ENCODE measurements at regions not wholly inside any gene's neighbourhood (a gene's known extent, or its start where the extent isn't known, plus 50 kb on each side); places are given as distances from the start of the nearest gene placed in this dataset.

- TF ChIP-seq NFXL1 (IDR thresholded peaks at IDR 0.05; ENCODE audit: borderline replicate concordance) (no peak), HDAC2 (IDR thresholded peaks at IDR 0.05) (no peak), HDAC6 (IDR thresholded peaks at IDR 0.05; ENCODE audit: unreplicated experiment) (no peak), ZNF384 (IDR thresholded peaks at IDR 0.05; ENCODE audit: borderline replicate concordance, low read depth, low read length) (no peak)
These were observed 759.1 kb upstream of the SLIT2 start (continued) for GRCh38 chr4:19492606-19493005.

GRCh38 chr4:19486400-19486799, 765.3 kb upstream of the SLIT2 start:
- Histone ChIP-seq H3K4me1 (ENCODE audit: control insufficient read depth, insufficient read depth, low read length) (no peaks in the 10 kb centered on the region), H3K9me3 (replicated peaks; ENCODE audit: control insufficient read depth, insufficient read depth, low read length) (no peaks in the 10 kb centered on the region), H3K79me2 (ENCODE audit: control insufficient read depth, insufficient read depth, low read length) (no peaks in the 10 kb centered on the region), H3K27me3 (replicated peaks in 1 of 2; ENCODE audit: control insufficient read depth in 2 of 2, insufficient read depth in 2 of 2, low read length in 1 of 2) (no peaks in the 10 kb centered on the region), H3K9ac (ENCODE audit: control insufficient read depth, insufficient read depth, low read length) (no peak overlapping the region), H3K4me3 (no peak overlapping the region), H3K4me2 (ENCODE audit: control insufficient read depth, insufficient read depth) (no peak overlapping the region), H2AFZ (ENCODE audit: control insufficient read depth, low read depth, low read length) (no peak overlapping the region), H3K36me3 (ENCODE audit: control insufficient read depth in 2 of 2, insufficient read depth in 2 of 2, low read length in 1 of 2) (no peaks in the 10 kb centered on the region), H4K20me1 (ENCODE audit: control insufficient read depth, insufficient read depth) (no peaks in the 10 kb centered on the region), H3K27ac (ENCODE audit: control insufficient read depth, insufficient read depth) (no peak overlapping the region)
- RAD21 ChIA-PET (ENCODE audit: unreplicated experiment) = no interaction called here
- FAIRE-seq (no peak), ATAC-seq (no peak), DNase-seq (ENCODE audit: low read depth, low spot score) (no peak)
- CTCF ChIA-PET = no interaction called here
- POLR2A ChIA-PET = no interaction called here
- SMC1A ChIA-PET (ENCODE audit: uncharacterized antibody, unreplicated experiment) = no interaction called here
- intact Hi-C loops (cut with micrococcal nuclease; ENCODE audit: unreplicated experiment) (no loop called here), in situ Hi-C loops (cut with MboI) (no loop called here)
- WGBS (ENCODE audit: insufficient coverage, insufficient replicate concordance, low lambda C conversion rate, missing lambda C conversion rate) = 1% methylated on average over 3 of the region's 3 CpGs
- BruUV-seq (replicated peaks) = no TSS peak
- TF ChIP-seq NFYB (IDR thresholded peaks at IDR 0.05; ENCODE audit: insufficient read depth, low read depth, low read length) (no peak), NBN (IDR thresholded peaks at IDR 0.05) (no peak), HSF1 (IDR thresholded peaks at IDR 0.05; ENCODE audit: low read depth, low read length) (no peak), SMAD5 (IDR thresholded peaks at IDR 0.05; ENCODE audit: low read depth) (no peak), ELK1 (IDR thresholded peaks at IDR 0.05; ENCODE audit: low read depth, low read length) (no peak), HDAC2 (IDR thresholded peaks at IDR 0.05) (no peak), FOXM1 (IDR thresholded peaks at IDR 0.05; ENCODE audit: low read depth, low read length) (no peak), ZBTB33 (IDR thresholded peaks at IDR 0.05) (no peak), NFXL1 (IDR thresholded peaks at IDR 0.05; ENCODE audit: borderline replicate concordance) (no peak), LARP7 (IDR thresholded peaks at IDR 0.05) (no peak), CBX5 (IDR thresholded peaks at IDR 0.05; ENCODE audit: low read depth) (no peak), ZBTB40 (IDR thresholded peaks at IDR 0.05; ENCODE audit: borderline replicate concordance) (no peak)

Measured in GM12878 (cell line).